ENCODE measurements at regions not wholly inside any gene's neighbourhood (a gene's known extent, or its start where the extent isn't known, plus 50 kb on each side); places are given as distances from the start of the nearest gene placed in this dataset.

DNA sequence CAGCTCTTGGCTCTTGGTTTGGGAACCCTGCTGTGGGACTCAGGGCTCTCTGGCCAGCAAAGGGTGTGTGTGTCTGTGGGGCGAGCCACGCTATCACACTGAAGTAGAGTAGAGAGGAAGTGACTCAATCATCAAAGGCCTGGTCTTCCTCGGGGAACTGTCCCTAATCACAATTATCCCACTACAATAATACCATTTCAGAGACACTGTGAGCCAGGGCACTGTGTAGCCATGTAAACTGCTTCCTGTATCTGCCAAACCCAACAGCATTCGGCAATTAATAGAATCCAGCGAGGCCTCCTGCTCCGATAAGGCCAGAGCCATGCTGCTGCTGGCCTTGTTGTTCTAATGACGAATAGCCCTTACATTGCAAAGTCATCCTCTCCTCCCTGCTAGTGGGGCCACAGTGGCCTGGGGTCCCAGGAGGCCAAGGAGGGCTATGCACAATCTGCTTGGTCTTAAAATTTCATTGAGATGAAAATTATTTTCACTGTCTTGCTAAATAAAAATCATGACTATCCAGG is 49.8 kb upstream of the LMO2 start:
- H3K4me1 ChIP-seq (ENCODE audit: insufficient read depth, poor library complexity, severe bottlenecking) = no peaks in the 10 kb centered on the region
- no peaks in the 10 kb centered on the region for H3K27me3 ChIP-seq (ENCODE audit: insufficient read depth, poor library complexity, severe bottlenecking)
- TF ChIP-seq CTCF (IDR thresholded peaks at IDR 0.05; ENCODE audit: poor library complexity, severe bottlenecking) = no peak
- no peak overlapping the region for H3K4me3 ChIP-seq (ENCODE audit: severe bottlenecking)
- no peak overlapping the region for H3K27ac ChIP-seq (ENCODE audit: poor library complexity, severe bottlenecking)
- ATAC-seq (ENCODE audit: low read depth) = no peak
- DNase-seq (ENCODE audit: low spot score) = no peak
- H3K36me3 ChIP-seq (ENCODE audit: low read depth) = no peaks in the 10 kb centered on the region
- H3K9me3 ChIP-seq (ENCODE audit: severe bottlenecking) = no peaks in the 10 kb centered on the region
